Stomach smooth muscle (tissue), 2 donors: ENCODE measurements at regions not wholly inside any gene's neighbourhood (a gene's known extent, or its start where the extent isn't known, plus 50 kb on each side); places are given as distances from the start of the nearest gene placed in this dataset.

ENCODE experiments used
- H3K27ac ChIP-seq: one replicate; pipeline ENCODE4 v1.7.0; 2013; ENCODE audit warnings: mild to moderate bottlenecking, low read length, inconsistent platforms
- H3K27me3 ChIP-seq, 2 donors: one replicate each; pipeline ENCODE4 v1.7.0; 2013; ENCODE audit warnings: low read length in 2 of 2; ENCODE audit not compliant: insufficient read depth in 2 of 2, control insufficient read depth in 1 of 2
- H3K36me3 ChIP-seq, 2 donors: one replicate each; pipeline ENCODE4 v1.7.0; 2013; ENCODE audit warnings: low read length in 2 of 2; ENCODE audit not compliant: control insufficient read depth in 2 of 2, insufficient read depth in 2 of 2
- H3K4me1 ChIP-seq: one replicate; pipeline ENCODE4 v1.7.0; 2013; ENCODE audit warnings: low read length; ENCODE audit not compliant: control insufficient read depth, insufficient read depth
- H3K4me3 ChIP-seq, 2 donors: one replicate each; pipeline ENCODE4 v1.7.0; 2013; ENCODE audit warnings: low read length in 2 of 2
- H3K9ac ChIP-seq, 2 donors: one replicate each; pipeline ENCODE4 v1.7.0; 2013; ENCODE audit warnings: low read length in 2 of 2, mild to moderate bottlenecking in 1 of 2
- H3K9me3 ChIP-seq, 2 donors: one replicate each; pipeline ENCODE4 v1.7.0; 2013; ENCODE audit warnings: low read length in 2 of 2; ENCODE audit not compliant: control insufficient read depth in 2 of 2
- donor health status: healthy.
- donor health status: Pancreatic carcinoma.

DNA sequence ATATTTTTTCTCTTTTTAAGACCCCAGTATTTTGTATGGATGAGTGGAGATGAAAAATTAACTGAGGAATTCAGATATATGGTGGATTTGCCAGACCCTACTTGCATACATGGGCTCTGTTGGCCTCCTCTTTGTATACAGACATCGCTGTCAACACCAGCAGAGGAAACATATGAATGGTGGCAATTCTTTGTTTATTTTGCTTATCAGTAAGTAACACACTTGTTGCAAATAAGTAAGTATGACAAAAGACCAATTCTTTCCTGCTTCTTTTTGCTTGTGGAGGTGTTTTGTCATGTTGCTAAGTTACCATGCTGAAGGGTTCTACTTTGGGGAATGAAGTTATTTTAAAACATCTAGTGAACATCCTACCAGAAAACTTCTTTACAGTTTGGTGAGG is 298.2 kb downstream of the KIF4B start:
- no peaks in the 10 kb centered on the region for H3K4me1 ChIP-seq
- H3K9me3 ChIP-seq, result no peaks in the 10 kb centered on the region
- H3K4me3 ChIP-seq, result no peak overlapping the region
- H3K9ac ChIP-seq, result no peak overlapping the region
- no peaks in the 10 kb centered on the region for H3K36me3 ChIP-seq
- H3K27me3 ChIP-seq, result no peaks in the 10 kb centered on the region
- no peak overlapping the region for H3K27ac ChIP-seq

DNA sequence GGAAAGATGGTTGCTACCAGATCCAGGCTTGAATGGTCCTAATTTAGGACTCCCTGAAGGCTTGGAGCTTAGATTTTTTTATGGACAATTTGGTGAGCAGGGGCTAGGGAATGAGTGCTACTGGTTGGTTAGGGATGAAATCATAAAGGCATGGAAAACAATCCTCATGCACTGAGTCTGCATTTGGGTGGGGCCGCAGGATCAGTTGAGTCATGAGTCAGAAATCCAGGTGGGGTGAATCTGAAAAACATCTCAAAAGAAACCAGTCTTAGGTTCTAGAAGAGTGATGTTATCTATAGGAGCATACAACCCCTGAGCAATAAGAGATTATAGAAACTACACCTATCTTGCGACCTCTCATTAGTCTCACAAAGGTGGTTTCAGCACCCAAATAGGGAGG is 300.0 kb downstream of the KIF4B start:
- Histone ChIP-seq H3K9ac (no peak overlapping the region), H3K36me3 (no peaks in the 10 kb centered on the region), H3K9me3 (no peaks in the 10 kb centered on the region), H3K27ac (no peak overlapping the region), H3K27me3 (no peaks in the 10 kb centered on the region), H3K4me3 (no peak overlapping the region), H3K4me1 (no peaks in the 10 kb centered on the region)

GRCh38 chr5:155316070-155316714 is 302.6 kb downstream of the KIF4B start:
- Histone ChIP-seq H3K27me3 (no peaks in the 10 kb centered on the region), H3K9me3 (no peaks in the 10 kb centered on the region), H3K36me3 (no peaks in the 10 kb centered on the region)

DNA sequence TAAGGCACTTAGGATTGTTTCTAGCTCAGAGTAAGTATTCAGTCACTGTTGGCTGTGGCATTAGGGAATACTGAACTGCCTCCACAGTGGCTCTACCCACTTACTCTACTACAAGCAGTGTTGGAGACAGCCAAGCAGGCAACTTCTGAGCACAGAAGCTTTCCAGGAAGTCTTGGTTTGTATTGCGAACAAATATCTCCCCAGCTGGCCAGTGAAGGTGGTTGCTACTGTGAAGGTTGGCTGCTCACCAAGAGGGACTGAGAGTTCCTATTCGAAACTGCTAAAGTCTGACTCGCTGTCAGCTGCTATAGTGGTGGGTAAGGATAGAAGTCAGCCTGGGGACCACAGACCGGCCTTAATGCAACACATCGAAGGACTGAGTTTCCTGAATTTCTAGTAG is 319.1 kb downstream of the KIF4B start:
- no peak overlapping the region for H3K4me3 ChIP-seq
- peaks cover 3 to 4% of the 10 kb centered on the region in 2 donors for H3K9me3 ChIP-seq
- H3K9ac ChIP-seq, result no peak overlapping the region
- H3K27me3 ChIP-seq, result no peaks in the 10 kb centered on the region
- H3K36me3 ChIP-seq, result no peaks in the 10 kb centered on the region
- H3K27ac ChIP-seq, result no peak overlapping the region
- H3K4me1 ChIP-seq, result no peaks in the 10 kb centered on the region

More at GRCh38 chr5:155316070-155316714, 302.6 kb downstream of the KIF4B start:
- H3K4me3 ChIP-seq, result no peak overlapping the region
- H3K9ac ChIP-seq, result no peak overlapping the region
- H3K4me1 ChIP-seq, result no peaks in the 10 kb centered on the region
- no peak overlapping the region for H3K27ac ChIP-seq

GRCh38 chr5:155342956-155343355 is 329.4 kb downstream of the KIF4B start:
- Histone ChIP-seq H3K36me3 (no peaks in the 10 kb centered on the region), H3K9ac (no peak overlapping the region), H3K4me3 (no peak overlapping the region), H3K4me1 (no peaks in the 10 kb centered on the region), H3K9me3 (no peaks in the 10 kb centered on the region), H3K27ac (no peak overlapping the region), H3K27me3 (no peaks in the 10 kb centered on the region)

GRCh38 chr5:155343468-155343867 is 329.9 kb downstream of the KIF4B start:
- Histone ChIP-seq H3K9me3 (no peaks in the 10 kb centered on the region), H3K4me3 (no peak overlapping the region), H3K4me1 (no peaks in the 10 kb centered on the region), H3K36me3 (no peaks in the 10 kb centered on the region), H3K27ac (no peak overlapping the region), H3K9ac (no peak overlapping the region), H3K27me3 (no peaks in the 10 kb centered on the region)

GRCh38 chr5:155353231-155353630 is 339.7 kb downstream of the KIF4B start:
- no peaks in the 10 kb centered on the region for H3K36me3 ChIP-seq
- H3K4me3 ChIP-seq, result no peak overlapping the region
- H3K9ac ChIP-seq, result no peak overlapping the region
- H3K27me3 ChIP-seq, result no peaks in the 10 kb centered on the region
- H3K4me1 ChIP-seq, result no peaks in the 10 kb centered on the region
- H3K9me3 ChIP-seq, result peaks cover 0 to 10% of the 10 kb centered on the region in 2 donors
- no peak overlapping the region for H3K27ac ChIP-seq

- no peak overlapping the region for H3K27ac ChIP-seq
- no peak overlapping the region for H3K9ac ChIP-seq
- H3K9me3 ChIP-seq, result no peaks in the 10 kb centered on the region
- H3K27me3 ChIP-seq, result no peaks in the 10 kb centered on the region
- H3K36me3 ChIP-seq, result no peaks in the 10 kb centered on the region
- no peaks in the 10 kb centered on the region for H3K4me1 ChIP-seq
- H3K4me3 ChIP-seq, result no peak overlapping the region
Observed at GRCh38 chr5:155366096-155366495, 352.5 kb downstream of the KIF4B start.

DNA sequence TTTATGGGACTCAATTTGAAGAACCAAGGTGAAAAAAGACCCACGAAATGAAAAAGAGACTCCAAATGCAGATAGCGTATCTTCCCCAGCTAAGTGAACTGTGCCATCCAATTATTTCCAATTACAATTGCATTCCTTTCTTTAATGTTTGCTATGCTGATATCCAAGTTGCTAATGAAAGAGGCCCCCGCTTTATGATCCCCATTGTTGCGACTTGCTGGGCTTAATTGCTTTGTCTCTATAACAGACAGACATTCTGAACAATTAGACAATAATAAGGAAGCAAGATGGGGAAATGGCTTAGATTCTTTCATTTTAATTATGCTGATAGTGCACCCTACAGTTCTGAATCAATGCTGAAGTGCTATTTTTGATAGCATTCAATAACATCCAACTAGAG is 354.3 kb downstream of the KIF4B start:
- Histone ChIP-seq H3K27me3 (no peaks in the 10 kb centered on the region), H3K9me3 (no peaks in the 10 kb centered on the region), H3K27ac (no peak overlapping the region), H3K36me3 (no peaks in the 10 kb centered on the region), H3K4me3 (no peak overlapping the region), H3K9ac (no peak overlapping the region), H3K4me1 (no peaks in the 10 kb centered on the region)

DNA sequence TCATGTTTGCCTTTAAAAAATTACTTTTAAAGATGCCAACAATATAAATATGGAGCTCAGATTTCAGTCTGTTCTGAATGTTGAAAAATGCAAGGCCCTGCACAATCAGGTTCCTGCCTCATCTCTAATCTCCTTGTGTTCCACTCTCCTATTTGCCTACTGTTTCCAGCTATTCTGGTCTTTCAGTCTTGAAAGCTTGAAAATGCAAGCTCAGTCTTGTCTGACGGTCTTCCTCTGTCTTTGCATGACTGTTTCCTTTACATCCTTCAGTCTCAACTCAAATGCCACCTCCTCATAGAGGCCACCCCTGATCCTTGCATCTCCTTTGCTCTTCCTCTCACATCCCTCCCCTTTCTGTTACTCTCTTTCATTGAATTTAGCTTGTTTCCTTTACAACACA is 354.9 kb downstream of the KIF4B start:
- no peaks in the 10 kb centered on the region for H3K9me3 ChIP-seq
- H3K4me1 ChIP-seq, result no peaks in the 10 kb centered on the region

DNA sequence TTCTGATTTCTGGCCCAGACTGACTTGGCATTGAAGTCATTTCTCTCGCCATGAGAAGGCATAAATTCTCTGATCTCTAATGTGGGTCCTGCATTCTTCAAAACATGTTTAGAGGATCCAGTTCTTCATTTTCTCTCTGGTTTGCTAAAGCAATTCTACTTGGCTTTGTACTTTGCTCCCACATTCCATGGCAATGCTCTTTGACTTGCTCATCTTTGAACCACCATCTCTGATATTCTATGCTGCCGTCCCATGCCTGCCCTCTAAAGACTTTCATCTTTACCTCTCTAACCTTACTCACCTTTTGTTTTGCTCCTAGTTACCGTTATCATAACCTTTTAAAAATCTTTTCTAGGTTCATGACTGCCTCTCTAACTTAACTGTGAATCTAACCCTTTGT is 366.9 kb downstream of the KIF4B start:
- H3K4me3 ChIP-seq, result no peak overlapping the region
- H3K4me1 ChIP-seq, result no peaks in the 10 kb centered on the region
- H3K27me3 ChIP-seq, result no peaks in the 10 kb centered on the region
- H3K27ac ChIP-seq, result no peak overlapping the region
- peaks cover 0 to 3% of the 10 kb centered on the region in 2 donors for H3K9me3 ChIP-seq
- no peak overlapping the region for H3K9ac ChIP-seq
- no peaks in the 10 kb centered on the region for H3K36me3 ChIP-seq

More for the DNA sequence above, 354.9 kb downstream of the KIF4B start:
- Histone ChIP-seq H3K27ac (no peak overlapping the region), H3K27me3 (no peaks in the 10 kb centered on the region), H3K4me3 (no peak overlapping the region), H3K9ac (no peak overlapping the region), H3K36me3 (no peaks in the 10 kb centered on the region)
